ENCODE measurements at regions not wholly inside any gene's neighbourhood (a gene's known extent, or its start where the extent isn't known, plus 50 kb on each side); places are given as distances from the start of the nearest gene placed in this dataset.

DNA sequence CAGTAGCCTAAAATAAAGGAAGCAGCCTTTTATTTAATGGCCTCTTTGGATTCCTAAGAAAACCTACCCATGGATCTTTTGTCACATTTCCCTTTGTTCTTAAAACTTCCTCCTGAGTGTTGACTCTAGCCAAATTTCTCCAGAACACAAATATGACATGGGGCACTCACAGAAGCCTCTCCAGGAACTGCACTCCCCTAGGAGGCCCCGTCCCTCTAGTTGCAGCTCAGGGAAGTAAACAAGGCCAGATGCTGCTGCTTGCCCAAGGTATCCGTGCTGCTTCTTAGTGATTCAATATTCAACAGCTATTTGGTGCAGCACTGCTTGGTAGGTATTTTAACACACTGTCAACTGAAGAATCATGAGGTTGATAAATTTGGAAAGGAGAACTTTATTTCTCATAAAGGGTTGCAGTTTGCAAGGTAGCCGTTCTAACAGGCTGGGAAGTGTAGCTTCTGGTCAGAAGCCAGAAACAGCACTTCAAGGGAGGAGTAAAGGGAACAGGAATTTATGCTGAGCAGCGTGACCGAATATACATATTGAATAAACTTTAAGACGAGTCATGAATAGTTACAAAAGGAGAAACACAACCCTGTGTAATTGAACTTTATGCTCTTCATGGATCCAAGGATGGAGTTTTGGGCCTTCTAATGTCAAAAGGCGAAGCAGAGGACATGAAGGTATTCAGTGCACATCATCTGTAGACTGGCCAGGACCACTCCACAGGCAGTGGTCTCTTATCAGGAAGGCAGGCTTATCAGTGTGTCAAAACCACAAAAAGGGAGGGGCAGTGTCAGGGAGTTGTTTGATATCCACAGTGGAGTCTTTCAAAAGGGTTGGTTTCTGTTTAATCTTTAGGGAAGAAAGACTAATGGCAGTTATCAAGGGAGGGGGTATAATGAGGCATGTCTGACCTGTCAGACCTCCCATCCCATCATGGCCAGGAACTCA, 63.3 kb downstream of the CD24 start (continued):
- TF ChIP-seq ZFP1 (CRISPR knock-in tag; IDR thresholded peaks at IDR 0.05): peak; percentile 32; the same call in 1 of the 2 replicates
- TF ChIP-seq ETV5 (CRISPR knock-in tag; IDR thresholded peaks at IDR 0.05; ENCODE audit: low read depth): no peak
- no peak for TF ChIP-seq SIRT6 (IDR thresholded peaks at IDR 0.05; ENCODE audit: low read depth, low read length)
- TF ChIP-seq HDAC6 (IDR thresholded peaks at IDR 0.05; ENCODE audit: low read depth, low read length): no peak
- TF ChIP-seq, protein P1, sequence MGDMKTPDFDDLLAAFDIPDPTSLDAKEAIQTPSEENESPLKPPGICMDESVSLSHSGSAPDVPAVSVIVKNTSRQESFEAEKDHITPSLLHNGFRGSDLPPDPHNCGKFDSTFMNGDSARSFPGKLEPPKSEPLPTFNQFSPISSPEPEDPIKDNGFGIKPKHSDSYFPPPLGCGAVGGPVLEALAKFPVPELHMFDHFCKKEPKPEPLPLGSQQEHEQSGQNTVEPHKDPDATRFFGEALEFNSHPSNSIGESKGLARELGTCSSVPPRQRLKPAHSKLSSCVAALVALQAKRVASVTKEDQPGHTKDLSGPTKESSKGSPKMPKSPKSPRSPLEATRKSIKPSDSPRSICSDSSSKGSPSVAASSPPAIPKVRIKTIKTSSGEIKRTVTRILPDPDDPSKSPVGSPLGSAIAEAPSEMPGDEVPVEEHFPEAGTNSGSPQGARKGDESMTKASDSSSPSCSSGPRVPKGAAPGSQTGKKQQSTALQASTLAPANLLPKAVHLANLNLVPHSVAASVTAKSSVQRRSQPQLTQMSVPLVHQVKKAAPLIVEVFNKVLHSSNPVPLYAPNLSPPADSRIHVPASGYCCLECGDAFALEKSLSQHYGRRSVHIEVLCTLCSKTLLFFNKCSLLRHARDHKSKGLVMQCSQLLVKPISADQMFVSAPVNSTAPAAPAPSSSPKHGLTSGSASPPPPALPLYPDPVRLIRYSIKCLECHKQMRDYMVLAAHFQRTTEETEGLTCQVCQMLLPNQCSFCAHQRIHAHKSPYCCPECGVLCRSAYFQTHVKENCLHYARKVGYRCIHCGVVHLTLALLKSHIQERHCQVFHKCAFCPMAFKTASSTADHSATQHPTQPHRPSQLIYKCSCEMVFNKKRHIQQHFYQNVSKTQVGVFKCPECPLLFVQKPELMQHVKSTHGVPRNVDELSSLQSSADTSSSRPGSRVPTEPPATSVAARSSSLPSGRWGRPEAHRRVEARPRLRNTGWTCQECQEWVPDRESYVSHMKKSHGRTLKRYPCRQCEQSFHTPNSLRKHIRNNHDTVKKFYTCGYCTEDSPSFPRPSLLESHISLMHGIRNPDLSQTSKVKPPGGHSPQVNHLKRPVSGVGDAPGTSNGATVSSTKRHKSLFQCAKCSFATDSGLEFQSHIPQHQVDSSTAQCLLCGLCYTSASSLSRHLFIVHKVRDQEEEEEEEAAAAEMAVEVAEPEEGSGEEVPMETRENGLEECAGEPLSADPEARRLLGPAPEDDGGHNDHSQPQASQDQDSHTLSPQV (IDR thresholded peaks at IDR 0.05): peak; percentile 28; the same call in 1 of the 2 replicates
- no peak for TF ChIP-seq ILF3 (IDR thresholded peaks at IDR 0.05; ENCODE audit: borderline replicate concordance)
- peak; percentile 16; the same call in 1 of the 2 replicates for TF ChIP-seq TAL1 (IDR thresholded peaks at IDR 0.05)
- TF ChIP-seq, protein P2, sequence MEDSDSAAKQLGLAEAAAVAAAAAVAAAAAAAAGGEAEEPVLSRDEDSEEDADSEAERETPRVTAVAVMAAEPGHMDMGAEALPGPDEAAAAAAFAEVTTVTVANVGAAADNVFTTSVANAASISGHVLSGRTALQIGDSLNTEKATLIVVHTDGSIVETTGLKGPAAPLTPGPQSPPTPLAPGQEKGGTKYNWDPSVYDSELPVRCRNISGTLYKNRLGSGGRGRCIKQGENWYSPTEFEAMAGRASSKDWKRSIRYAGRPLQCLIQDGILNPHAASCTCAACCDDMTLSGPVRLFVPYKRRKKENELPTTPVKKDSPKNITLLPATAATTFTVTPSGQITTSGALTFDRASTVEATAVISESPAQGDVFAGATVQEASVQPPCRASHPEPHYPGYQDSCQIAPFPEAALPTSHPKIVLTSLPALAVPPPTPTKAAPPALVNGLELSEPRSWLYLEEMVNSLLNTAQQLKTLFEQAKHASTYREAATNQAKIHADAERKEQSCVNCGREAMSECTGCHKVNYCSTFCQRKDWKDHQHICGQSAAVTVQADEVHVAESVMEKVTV (CRISPR knock-in tag; IDR thresholded peaks at IDR 0.05): no peak
- TF ChIP-seq, protein P3, sequence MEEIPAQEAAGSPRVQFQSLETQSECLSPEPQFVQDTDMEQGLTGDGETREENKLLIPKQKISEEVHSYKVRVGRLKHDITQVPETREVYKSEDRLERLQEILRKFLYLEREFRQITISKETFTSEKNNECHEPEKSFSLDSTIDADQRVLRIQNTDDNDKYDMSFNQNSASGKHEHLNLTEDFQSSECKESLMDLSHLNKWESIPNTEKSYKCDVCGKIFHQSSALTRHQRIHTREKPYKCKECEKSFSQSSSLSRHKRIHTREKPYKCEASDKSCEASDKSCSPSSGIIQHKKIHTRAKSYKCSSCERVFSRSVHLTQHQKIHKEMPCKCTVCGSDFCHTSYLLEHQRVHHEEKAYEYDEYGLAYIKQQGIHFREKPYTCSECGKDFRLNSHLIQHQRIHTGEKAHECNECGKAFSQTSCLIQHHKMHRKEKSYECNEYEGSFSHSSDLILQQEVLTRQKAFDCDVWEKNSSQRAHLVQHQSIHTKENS (CRISPR knock-in tag; IDR thresholded peaks at IDR 0.05): no peak
- TF ChIP-seq ZNF274 (IDR thresholded peaks at IDR 0.05; ENCODE audit: borderline replicate concordance, low read depth, low read length): no peak
- no peak for TF ChIP-seq GABPB2 (CRISPR knock-in tag; conservative IDR thresholded peaks at IDR 0.05)
- TF ChIP-seq, protein P4, sequence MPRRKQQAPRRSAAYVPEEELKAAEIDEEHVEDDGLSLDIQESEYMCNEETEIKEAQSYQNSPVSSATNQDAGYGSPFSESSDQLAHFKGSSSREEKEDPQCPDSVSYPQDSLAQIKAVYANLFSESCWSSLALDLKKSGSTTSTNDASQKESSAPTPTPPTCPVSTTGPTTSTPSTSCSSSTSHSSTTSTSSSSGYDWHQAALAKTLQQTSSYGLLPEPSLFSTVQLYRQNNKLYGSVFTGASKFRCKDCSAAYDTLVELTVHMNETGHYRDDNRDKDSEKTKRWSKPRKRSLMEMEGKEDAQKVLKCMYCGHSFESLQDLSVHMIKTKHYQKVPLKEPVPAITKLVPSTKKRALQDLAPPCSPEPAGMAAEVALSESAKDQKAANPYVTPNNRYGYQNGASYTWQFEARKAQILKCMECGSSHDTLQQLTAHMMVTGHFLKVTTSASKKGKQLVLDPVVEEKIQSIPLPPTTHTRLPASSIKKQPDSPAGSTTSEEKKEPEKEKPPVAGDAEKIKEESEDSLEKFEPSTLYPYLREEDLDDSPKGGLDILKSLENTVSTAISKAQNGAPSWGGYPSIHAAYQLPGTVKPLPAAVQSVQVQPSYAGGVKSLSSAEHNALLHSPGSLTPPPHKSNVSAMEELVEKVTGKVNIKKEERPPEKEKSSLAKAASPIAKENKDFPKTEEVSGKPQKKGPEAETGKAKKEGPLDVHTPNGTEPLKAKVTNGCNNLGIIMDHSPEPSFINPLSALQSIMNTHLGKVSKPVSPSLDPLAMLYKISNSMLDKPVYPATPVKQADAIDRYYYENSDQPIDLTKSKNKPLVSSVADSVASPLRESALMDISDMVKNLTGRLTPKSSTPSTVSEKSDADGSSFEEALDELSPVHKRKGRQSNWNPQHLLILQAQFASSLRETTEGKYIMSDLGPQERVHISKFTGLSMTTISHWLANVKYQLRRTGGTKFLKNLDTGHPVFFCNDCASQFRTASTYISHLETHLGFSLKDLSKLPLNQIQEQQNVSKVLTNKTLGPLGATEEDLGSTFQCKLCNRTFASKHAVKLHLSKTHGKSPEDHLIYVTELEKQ (CRISPR knock-in tag; IDR thresholded peaks at IDR 0.05): no peak
- TF ChIP-seq MTA3 (IDR thresholded peaks at IDR 0.05; ENCODE audit: borderline replicate concordance): no peak; the same call in 1 of the 2 replicates
- TF ChIP-seq ZKSCAN3 (CRISPR knock-in tag; IDR thresholded peaks at IDR 0.05): no peak
- TF ChIP-seq CTBP1 (IDR thresholded peaks at IDR 0.05; ENCODE audit: borderline replicate concordance): peak; percentile 74; the same call in 1 of the 2 replicates
- no peak for TF ChIP-seq MCM7 (IDR thresholded peaks at IDR 0.05)
- peak; percentile 92 to 95 for TF ChIP-seq FOXK2 (conservative IDR thresholded peaks at IDR 0.05 in 1 of 2, IDR thresholded peaks at IDR 0.05 in 1 of 2; ENCODE audit: low read depth in 2 of 2)

Data from K562 (cell line).